HG02571 (cell line): ENCODE measurements at regions not wholly inside any gene's neighbourhood (a gene's known extent, or its start where the extent isn't known, plus 50 kb on each side); places are given as distances from the start of the nearest gene placed in this dataset.

ENCODE experiments used
- ATAC-seq: cut with Tn5 transposase; IDR thresholded peaks from one replicate; pipeline ENCODE4 v1.9.1; 2021; ENCODE audit warnings: mild to moderate bottlenecking, moderate library complexity; ENCODE audit not compliant: unreplicated experiment

GRCh38 chr14:39739796-39740195 is 307.6 kb upstream of the FBXO33 start:
- no peak for ATAC-seq

GRCh38 chr14:39734306-39734705 is 302.1 kb upstream of the FBXO33 start:
- no peak for ATAC-seq

DNA sequence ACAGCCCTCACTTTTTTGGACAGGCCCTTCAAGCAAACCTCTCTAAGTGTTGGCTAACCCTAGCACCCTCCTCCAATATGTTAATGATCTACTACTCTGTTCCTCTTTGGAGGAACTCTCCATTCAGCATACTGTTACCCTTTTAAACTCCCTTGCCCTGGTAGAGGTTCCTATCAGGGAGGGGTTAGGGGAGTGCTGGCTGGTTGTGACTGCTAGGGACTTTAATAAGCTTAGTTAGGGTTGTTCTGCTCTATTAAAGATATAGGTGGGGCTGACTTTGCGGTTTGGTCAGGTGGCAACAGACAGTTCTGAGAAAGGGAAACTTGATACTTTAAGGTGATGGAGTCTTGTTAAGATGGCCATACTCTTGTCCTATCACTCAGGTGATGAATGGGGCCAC is 301.5 kb upstream of the FBXO33 start:
- no peak for ATAC-seq

- ATAC-seq = peak; percentile 65
Measured at GRCh38 chr14:39731912-39732311, 299.7 kb upstream of the FBXO33 start.

- ATAC-seq = no peak
Measured at GRCh38 chr14:39726563-39726962, 294.3 kb upstream of the FBXO33 start.

DNA sequence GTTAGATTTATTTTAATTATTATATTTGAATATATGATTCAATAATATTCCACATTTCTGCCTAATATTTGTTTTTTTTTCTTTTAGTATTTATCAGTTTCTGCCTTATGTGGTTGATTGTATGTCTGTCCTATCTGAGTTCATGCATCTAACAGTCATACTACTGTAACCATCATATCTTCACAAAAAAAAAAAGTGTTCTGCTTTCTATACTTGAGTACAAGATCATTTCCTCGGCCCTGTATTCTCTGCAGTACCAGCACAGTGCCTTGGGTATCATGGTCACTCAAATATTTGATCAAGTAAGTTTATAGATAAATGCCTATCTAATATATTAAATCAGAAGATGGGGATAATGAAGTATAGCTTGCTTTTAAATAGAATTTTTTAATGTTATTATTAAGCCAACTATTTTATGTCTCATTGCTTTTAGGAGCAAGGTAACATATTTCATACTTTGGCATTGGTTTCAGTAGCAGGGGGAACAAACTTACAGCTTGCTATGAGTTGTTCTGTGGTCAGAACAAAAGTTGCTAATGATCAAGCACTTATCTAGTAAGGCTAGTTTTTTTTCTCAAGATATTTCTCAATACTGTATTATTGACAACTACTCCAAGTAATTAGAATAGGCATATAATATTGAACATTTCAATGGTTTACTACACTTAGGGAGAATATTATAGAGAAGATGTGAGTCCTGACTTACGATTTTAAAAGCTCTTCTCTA is 290.5 kb upstream of the FBXO33 start:
- ATAC-seq = no peak

DNA sequence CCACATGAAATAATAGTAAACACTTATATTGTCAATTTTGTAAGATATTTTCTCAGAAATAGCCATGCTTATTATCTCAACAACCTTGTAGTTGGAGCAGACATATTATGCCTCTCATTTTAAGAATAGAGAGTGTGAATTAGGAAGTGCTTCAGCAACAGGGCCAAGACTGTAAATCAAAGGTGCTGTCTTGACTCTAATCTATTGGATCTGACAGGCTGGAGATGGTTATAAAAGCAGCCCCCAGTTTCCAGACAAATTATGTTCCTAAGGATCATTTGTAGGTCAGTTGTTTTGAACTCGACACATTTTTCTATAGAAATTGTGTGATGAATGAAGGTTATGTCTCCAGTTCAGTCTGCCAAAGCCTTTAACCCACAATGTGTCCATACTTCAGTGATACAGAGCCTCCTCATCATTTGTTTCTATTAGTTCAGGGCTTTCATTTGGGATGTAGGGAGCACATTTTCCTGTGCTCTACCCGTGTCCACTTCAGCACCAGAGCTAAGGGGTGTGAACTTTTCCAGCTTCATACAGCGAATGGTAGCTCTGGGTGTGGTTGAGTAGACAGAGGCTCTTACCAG is 284.8 kb upstream of the FBXO33 start:
- no peak for ATAC-seq

DNA sequence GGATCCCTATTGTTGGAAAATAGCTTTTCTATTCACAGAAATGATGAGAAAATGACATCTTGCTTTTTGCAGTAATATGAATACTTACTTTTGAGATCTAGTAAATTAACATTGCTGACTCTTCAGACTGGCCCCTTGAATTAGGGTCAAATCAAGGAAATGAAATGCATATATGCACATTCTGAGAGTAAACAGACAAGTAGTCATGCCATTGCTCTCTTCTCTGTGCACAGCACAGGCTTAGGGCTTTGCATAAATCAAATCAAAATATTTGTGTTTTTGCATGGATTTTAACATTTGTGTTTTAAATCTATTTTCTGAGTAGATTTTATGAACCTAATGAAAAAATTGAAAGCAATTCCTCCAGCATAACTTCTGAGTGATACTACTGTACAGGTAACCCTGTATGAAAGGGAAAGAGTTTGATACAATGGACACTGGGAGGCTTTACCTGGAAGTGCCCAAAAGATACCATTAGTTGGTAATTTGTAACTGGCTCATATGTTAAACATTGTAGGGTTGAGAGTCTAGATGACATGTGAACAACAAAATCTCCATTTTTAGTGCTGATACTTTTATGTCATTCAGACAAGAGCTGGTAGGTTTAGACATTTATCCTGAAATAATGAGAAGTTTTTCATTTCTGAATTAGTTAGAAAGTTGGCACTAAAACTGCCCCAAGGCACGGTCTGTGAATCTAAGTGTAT is 280.2 kb upstream of the FBXO33 start:
- ATAC-seq = no peak

DNA sequence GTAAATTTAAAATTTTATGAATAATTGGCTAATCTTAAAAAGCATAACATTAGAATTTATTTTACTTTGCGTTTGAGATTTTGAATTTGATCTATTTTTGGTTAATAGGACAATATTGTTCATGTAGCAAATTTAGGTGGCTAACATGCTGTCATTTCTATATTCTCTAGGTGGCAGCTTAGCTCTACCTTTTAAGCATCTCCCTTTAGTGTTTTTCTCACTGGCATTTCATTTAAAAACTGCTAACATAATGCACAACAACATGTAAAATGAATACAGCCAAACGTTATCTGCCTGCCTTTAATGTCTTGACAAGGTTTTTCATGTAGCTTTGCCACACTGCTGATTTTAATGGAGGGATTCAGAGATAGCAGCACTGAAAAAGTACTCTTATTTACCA is 272.4 kb upstream of the FBXO33 start:
- ATAC-seq = no peak

DNA sequence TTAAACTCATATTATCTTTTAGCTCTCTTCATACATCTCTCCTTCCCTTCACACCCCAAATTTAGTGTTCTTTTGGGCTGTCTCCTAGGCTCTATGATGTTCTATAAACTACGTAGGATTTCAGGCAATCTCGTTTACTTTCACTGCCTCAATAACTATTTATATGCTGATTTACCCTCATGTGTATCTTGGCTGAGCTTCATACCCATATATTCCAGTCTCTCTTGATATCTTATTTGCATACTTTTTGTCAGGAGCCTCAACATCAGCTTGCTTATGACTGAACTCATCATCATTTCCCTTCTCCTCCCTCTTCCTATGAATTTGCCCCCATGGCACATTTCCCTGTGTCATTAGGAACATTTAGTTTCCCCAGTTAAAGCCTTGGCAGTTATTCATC is 262.1 kb upstream of the FBXO33 start:
- ATAC-seq = no peak

DNA sequence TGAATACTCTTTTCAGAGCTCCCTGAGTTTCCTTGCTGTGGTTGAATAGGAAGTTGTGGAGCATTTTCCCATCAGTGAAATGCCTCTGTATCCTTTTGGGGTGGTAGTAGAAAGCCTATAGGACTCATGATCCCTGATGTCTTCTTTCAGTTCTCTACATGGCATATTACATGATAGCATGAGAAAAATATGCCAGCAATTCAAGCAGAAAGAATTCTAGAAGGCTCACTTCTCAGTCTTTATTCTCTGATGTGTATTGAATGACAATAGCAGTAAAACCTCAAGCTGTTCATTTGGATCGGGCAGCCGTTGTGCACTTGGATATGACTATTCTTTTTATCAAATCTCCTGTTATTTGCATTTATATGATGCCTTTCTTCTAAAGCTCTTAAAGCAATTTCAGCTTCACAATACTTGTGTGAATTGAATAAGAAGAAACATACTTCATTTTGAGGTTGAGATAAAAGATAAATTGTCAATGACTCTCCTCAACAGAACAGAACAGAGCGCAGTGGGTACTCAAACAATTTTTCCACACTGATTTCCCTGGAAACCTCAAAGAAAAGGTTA is 251.5 kb upstream of the FBXO33 start:
- no peak for ATAC-seq

GRCh38 chr14:39682582-39682981 is 250.3 kb upstream of the FBXO33 start:
- no peak for ATAC-seq

GRCh38 chr14:39681782-39682399 is 249.7 kb upstream of the FBXO33 start:
- no peak for ATAC-seq

DNA sequence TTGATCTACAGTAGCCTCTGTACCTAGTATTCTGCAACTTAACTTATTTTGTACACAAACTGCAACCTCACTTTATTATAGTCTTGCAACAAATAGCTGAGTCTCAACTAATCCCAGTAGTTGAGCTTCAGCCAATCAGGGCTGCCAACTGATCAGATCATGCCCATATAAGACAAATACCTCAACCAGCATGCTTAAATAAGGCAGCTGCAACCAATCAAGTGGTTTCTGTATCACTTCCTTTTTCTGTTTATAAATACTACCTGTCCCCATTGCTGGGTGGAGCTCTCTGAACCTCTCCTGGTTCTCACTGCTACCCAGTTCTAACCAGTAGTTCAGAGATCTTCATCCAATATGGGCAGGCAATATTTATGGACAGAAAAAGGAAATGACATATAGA is 248.5 kb upstream of the FBXO33 start:
- peak; percentile 84 for ATAC-seq

- no peak for ATAC-seq
Measured at GRCh38 chr14:39673734-39674133, 241.5 kb upstream of the FBXO33 start.

DNA sequence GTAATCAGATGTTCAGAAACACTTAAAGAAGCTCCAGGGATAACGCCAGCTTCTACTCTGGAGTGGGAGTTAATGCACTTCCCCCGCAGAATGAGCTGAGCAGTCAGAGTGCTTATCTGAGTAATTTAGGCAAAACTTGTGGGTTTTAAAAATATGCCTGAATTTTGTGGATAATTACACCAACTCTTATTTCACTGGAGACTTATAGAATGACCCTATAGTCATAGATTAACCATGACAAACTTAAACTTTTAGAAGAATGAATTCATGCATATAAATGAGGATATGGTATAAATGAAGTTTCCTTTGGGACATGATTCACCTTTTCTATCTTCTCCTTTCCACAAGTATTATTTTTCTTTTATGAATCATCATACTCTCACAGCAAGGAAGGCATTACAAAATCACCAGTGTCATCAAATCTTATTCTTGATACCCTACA is 241.1 kb upstream of the FBXO33 start:
- no peak for ATAC-seq

- ATAC-seq = no peak
Measured at GRCh38 chr14:39668449-39668848, 236.2 kb upstream of the FBXO33 start.

DNA sequence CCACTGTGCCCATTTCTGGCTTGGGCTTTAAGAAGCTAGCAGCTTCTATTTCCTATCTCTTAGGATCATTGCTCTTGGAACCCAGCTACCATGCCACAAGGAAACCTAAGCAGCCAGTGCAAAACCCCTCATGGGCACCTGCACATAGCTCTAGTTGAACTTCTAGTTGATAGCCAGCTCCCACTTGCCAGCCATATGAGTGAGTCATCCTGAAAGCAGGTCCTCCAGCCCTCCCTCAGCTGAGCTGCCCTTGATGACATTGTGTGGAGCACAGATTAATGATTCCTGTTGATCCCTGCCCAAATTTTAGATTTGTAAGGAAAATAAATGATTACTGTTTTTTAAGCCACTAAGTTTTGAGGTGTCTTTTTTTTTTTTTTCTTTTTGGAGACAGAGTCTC is 234.2 kb upstream of the FBXO33 start:
- no peak for ATAC-seq

DNA sequence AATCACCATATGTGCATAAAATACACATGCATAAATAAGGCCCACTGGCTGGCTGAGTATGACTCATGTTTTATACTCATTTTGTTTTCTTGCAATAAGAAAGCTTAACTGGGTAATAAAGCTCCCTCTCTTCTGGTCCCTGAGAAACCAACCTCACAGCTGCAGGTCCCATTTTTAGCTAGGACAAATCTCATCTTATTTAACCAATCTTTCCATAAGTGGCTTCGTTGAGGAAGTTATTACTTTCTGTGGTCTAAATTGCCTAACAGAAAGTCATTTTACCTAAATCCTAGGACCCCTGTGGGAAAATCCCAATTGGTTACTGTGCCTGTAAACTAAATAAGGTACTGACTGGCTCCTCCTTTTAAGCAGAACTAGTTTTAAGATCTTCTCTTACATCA is 232.8 kb upstream of the FBXO33 start:
- no peak for ATAC-seq

DNA sequence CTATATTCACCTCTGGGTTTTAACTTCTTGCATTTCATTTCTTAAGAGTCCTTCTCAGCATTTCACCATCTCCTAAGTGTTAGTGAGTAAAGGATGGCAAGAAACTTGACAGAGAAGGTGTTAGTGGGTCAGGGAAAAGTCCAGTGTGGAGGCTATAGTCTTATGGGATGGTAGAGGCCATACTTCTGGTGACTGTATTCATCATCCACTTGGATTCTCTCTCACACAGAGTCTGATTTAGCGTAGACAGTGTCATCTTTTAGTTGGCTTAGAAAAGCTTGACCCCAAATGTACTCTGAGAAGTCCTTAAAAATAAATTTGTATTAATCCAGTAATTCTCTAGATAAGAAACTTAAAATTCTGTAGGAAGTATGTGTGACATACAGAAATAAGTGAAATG is 232.4 kb upstream of the FBXO33 start:
- no peak for ATAC-seq

DNA sequence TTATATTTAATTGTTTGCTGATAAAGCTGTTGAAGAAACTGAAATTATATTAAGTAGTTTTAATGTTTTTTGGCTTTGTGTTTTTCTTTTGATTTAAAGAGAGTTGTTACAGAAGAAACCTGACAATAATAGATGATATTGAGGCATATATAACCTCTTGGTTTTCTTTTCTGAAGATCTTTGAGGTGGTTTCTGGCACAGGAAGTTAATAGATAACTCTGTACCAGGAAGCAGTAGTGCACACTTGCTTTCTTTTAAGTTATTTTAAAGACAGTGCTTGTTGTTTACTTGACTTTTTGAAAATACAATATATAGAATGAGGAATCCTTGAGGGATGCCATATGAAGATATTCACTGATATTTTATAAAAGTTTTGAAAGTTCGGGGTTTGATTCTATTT is 209.0 kb upstream of the FBXO33 start:
- ATAC-seq = no peak
